ENCODE measurements at regions not wholly inside any gene's neighbourhood (a gene's known extent, or its start where the extent isn't known, plus 50 kb on each side); places are given as distances from the start of the nearest gene placed in this dataset.

- H3K4me3 ChIP-seq (ENCODE audit: low read depth, low read length) = no peak overlapping the region
- no peak for DNase-seq (ENCODE audit: low read depth)
- TF ChIP-seq, protein P1, sequence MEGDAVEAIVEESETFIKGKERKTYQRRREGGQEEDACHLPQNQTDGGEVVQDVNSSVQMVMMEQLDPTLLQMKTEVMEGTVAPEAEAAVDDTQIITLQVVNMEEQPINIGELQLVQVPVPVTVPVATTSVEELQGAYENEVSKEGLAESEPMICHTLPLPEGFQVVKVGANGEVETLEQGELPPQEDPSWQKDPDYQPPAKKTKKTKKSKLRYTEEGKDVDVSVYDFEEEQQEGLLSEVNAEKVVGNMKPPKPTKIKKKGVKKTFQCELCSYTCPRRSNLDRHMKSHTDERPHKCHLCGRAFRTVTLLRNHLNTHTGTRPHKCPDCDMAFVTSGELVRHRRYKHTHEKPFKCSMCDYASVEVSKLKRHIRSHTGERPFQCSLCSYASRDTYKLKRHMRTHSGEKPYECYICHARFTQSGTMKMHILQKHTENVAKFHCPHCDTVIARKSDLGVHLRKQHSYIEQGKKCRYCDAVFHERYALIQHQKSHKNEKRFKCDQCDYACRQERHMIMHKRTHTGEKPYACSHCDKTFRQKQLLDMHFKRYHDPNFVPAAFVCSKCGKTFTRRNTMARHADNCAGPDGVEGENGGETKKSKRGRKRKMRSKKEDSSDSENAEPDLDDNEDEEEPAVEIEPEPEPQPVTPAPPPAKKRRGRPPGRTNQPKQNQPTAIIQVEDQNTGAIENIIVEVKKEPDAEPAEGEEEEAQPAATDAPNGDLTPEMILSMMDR (IDR thresholded peaks at IDR 0.05; ENCODE audit: insufficient read depth, low read depth, low read length) = no peak
Measured at GRCh38 chr6:74318738-74319137, 622.7 kb downstream of the CD109 start.

DNA sequence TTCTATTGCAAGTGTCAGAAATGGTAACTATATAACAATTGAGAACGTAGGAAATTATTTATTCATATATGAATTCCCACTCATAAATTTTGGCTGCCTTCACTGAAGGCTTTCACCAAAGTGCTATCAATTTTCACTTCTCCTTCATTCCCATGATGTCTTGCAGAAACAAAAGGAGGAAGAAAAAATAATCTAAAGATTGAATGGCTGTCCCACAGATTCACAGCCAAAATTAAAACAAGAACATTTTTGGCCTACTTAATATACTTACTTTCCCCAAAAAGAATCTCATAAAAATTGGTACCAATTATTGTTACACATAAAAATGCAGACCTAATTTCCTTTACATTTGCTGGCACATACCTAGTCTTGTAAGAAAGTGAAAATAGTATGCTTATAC, 616.1 kb downstream of the CD109 start:
- TF ChIP-seq, protein P1 (IDR thresholded peaks at IDR 0.05; ENCODE audit: insufficient read depth, low read depth, low read length) = no peak
- no peak overlapping the region for H3K4me3 ChIP-seq (ENCODE audit: low read depth, low read length)
- DNase-seq (ENCODE audit: low read depth) = no peak

- no peak overlapping the region for H3K4me3 ChIP-seq (ENCODE audit: low read depth, low read length)
- TF ChIP-seq, protein P1 (IDR thresholded peaks at IDR 0.05; ENCODE audit: insufficient read depth, low read depth, low read length) = no peak
- no peak for DNase-seq (ENCODE audit: low read depth)
Measured at GRCh38 chr6:74311431-74311830, 615.4 kb downstream of the CD109 start.

GRCh38 chr6:74289884-74290283, 593.9 kb downstream of the CD109 start:
- peak; percentile 89 for DNase-seq (ENCODE audit: low read depth)
- TF ChIP-seq, protein P1 (IDR thresholded peaks at IDR 0.05; ENCODE audit: insufficient read depth, low read depth, low read length) = no peak
- H3K4me3 ChIP-seq (ENCODE audit: low read depth, low read length) = no peak overlapping the region

DNA sequence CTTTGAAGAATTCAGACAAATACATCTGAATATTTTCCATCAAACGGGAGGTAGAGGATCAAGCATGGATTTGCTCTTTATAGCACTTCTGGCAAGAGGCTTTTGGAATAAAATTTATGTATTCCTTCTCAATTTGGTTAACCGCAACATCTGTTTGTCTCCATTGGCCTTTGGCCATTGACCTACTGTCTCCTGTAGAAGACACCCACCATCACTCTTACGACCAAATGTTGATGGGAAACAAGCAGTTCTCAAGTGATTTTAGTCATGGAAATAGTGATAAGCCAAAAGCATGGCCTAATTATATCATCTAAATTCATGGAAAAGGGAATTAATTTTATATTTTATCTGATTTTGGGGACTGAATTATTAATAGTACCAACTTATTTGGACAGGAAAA, 591.9 kb downstream of the CD109 start:
- DNase-seq (ENCODE audit: low read depth) = peak; percentile 44
- TF ChIP-seq, protein P1 (IDR thresholded peaks at IDR 0.05; ENCODE audit: insufficient read depth, low read depth, low read length) = no peak
- no peak overlapping the region for H3K4me3 ChIP-seq (ENCODE audit: low read depth, low read length)

- H3K4me3 ChIP-seq (ENCODE audit: low read depth, low read length) = no peak overlapping the region
- TF ChIP-seq, protein P1 (IDR thresholded peaks at IDR 0.05; ENCODE audit: insufficient read depth, low read depth, low read length) = no peak
- no peak for DNase-seq (ENCODE audit: low read depth)
Measured at GRCh38 chr6:74287441-74287840, 591.4 kb downstream of the CD109 start.

GRCh38 chr6:74284284-74284683, 588.3 kb downstream of the CD109 start:
- DNase-seq (ENCODE audit: low read depth) = peak; percentile 3
- TF ChIP-seq, protein P1 (IDR thresholded peaks at IDR 0.05; ENCODE audit: insufficient read depth, low read depth, low read length) = no peak
- no peak overlapping the region for H3K4me3 ChIP-seq (ENCODE audit: low read depth, low read length)

All from fibroblast of villous mesenchyme (primary cell).